ENCODE measurements at regions not wholly inside any gene's neighbourhood (a gene's known extent, or its start where the extent isn't known, plus 50 kb on each side); places are given as distances from the start of the nearest gene placed in this dataset.

GRCh38 chr4:22988526-22988925, 295.8 kb downstream of the GBA3 start:
- H3K4me3 ChIP-seq (ENCODE audit: low read depth, low read length) = no peak overlapping the region
- no peak for DNase-seq (ENCODE audit: low read depth)
- TF ChIP-seq CTCF (conservative IDR thresholded peaks at IDR 0.05; ENCODE audit: low read depth, low read length) = no peak

GRCh38 chr4:22987870-22988269, 295.1 kb downstream of the GBA3 start:
- TF ChIP-seq CTCF (conservative IDR thresholded peaks at IDR 0.05; ENCODE audit: low read depth, low read length) = no peak
- no peak overlapping the region for H3K4me3 ChIP-seq (ENCODE audit: low read depth, low read length)
- DNase-seq (ENCODE audit: low read depth) = no peak

GRCh38 chr4:22986881-22987280, 294.1 kb downstream of the GBA3 start:
- DNase-seq (ENCODE audit: low read depth) = no peak
- no peak for TF ChIP-seq CTCF (conservative IDR thresholded peaks at IDR 0.05; ENCODE audit: low read depth, low read length)
- H3K4me3 ChIP-seq (ENCODE audit: low read depth, low read length) = no peak overlapping the region

GRCh38 chr4:22986262-22986661, 293.5 kb downstream of the GBA3 start:
- no peak for DNase-seq (ENCODE audit: low read depth)
- no peak overlapping the region for H3K4me3 ChIP-seq (ENCODE audit: low read depth, low read length)
- TF ChIP-seq CTCF (conservative IDR thresholded peaks at IDR 0.05; ENCODE audit: low read depth, low read length) = no peak

- TF ChIP-seq CTCF (conservative IDR thresholded peaks at IDR 0.05; ENCODE audit: low read depth, low read length) = no peak
- no peak overlapping the region for H3K4me3 ChIP-seq (ENCODE audit: low read depth, low read length)
- DNase-seq (ENCODE audit: low read depth) = no peak
Observed at GRCh38 chr4:22984390-22984789, 291.7 kb downstream of the GBA3 start.

- no peak overlapping the region for H3K4me3 ChIP-seq (ENCODE audit: low read depth, low read length)
- no peak for TF ChIP-seq CTCF (conservative IDR thresholded peaks at IDR 0.05; ENCODE audit: low read depth, low read length)
- no peak for DNase-seq (ENCODE audit: low read depth)
Observed at GRCh38 chr4:22978656-22979055, 285.9 kb downstream of the GBA3 start.

GRCh38 chr4:22970665-22971064, 277.9 kb downstream of the GBA3 start:
- DNase-seq (ENCODE audit: low read depth) = no peak
- no peak overlapping the region for H3K4me3 ChIP-seq (ENCODE audit: low read depth, low read length)
- TF ChIP-seq CTCF (conservative IDR thresholded peaks at IDR 0.05; ENCODE audit: low read depth, low read length) = no peak
